ENCODE measurements at regions not wholly inside any gene's neighbourhood (a gene's known extent, or its start where the extent isn't known, plus 50 kb on each side); places are given as distances from the start of the nearest gene placed in this dataset.

DNA sequence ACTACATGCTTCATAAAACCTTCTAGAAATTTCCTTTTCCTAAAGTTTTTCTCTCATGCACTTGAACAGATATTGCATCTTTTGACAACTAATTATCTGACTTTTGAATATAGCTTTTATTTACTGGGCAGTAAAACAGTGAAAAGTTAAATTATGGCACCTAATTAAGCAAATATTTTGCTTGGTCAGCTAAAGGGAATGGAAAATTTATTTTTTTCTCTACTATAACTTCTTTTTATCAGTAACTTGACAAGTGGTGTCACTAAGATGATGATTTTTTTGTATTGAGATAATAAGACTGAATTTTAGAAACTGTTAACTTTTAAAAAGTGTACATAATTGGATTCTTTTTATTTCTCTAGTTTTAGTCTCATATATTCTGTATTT is 351.6 kb downstream of the PIK3C3 start:
- Histone ChIP-seq H3K9me3 (ENCODE audit: low read depth) (no peaks in the 10 kb centered on the region), H2AFZ (replicated peaks) (no peak overlapping the region), H3K79me2 (ENCODE audit: low read depth) (no peaks in the 10 kb centered on the region), H3K4me1 (peaks cover 12% of the 10 kb centered on the region), H4K20me1 (ENCODE audit: low read depth) (no peaks in the 10 kb centered on the region), H3K4me2 (no peak overlapping the region), H3F3A (ENCODE audit: low read depth) (no peaks in the 10 kb centered on the region), H3K27ac (no peak overlapping the region), H3K27me3 (no peaks in the 10 kb centered on the region), H3K9ac (no peak overlapping the region), H3K36me3 (no peaks in the 10 kb centered on the region), H3K4me3 (no peak overlapping the region)
- peaks cover 13% of the 10 kb centered on the region for H3K4me1 Mint-ChIP-seq
- H3K36me3 Mint-ChIP-seq = peaks cover 2% of the 10 kb centered on the region
- no peak overlapping the region for H3K27ac Mint-ChIP-seq
- DNase-seq (ENCODE audit: low spot score) = no peak
- H3K27me3 Mint-ChIP-seq (ENCODE audit: insufficient read depth, low read depth) = peaks cover 2% of the 10 kb centered on the region
- no peak overlapping the region for H3K4me3 Mint-ChIP-seq
- TF ChIP-seq EZH2phosphoT487 (IDR thresholded peaks at IDR 0.05) = no peak
- no peak for TF ChIP-seq EZH2 (IDR thresholded peaks at IDR 0.05)
- TF ChIP-seq, protein P1, sequence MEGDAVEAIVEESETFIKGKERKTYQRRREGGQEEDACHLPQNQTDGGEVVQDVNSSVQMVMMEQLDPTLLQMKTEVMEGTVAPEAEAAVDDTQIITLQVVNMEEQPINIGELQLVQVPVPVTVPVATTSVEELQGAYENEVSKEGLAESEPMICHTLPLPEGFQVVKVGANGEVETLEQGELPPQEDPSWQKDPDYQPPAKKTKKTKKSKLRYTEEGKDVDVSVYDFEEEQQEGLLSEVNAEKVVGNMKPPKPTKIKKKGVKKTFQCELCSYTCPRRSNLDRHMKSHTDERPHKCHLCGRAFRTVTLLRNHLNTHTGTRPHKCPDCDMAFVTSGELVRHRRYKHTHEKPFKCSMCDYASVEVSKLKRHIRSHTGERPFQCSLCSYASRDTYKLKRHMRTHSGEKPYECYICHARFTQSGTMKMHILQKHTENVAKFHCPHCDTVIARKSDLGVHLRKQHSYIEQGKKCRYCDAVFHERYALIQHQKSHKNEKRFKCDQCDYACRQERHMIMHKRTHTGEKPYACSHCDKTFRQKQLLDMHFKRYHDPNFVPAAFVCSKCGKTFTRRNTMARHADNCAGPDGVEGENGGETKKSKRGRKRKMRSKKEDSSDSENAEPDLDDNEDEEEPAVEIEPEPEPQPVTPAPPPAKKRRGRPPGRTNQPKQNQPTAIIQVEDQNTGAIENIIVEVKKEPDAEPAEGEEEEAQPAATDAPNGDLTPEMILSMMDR (IDR thresholded peaks at IDR 0.05) = no peak
- H3K9me3 Mint-ChIP-seq = peaks cover 15% of the 10 kb centered on the region

DNA sequence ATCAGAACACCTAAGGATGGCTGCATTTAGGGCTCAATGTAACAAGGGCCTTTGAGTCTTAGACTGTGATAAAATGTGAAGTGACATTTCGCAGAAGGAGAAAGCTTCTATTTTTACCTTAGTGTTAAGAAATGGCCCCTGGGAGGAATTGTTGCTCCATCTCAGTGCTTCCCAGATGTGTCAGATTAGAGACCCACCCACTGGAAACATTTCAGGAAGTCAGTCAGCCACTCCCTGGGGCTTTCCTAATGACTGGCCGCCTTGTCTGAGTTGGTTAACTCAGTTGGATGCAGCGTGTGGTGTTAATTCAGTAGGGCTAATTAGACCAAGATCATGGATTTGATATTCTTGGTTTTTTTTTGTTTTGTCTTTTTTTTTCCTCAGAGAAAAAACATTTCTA is 355.9 kb downstream of the PIK3C3 start:
- Histone ChIP-seq H3K27me3 (no peaks in the 10 kb centered on the region), H3K4me2 (no peak overlapping the region), H2AFZ (replicated peaks) (no peak overlapping the region), H3K9ac (no peak overlapping the region), H3K27ac (no peak overlapping the region), H4K20me1 (ENCODE audit: low read depth) (no peaks in the 10 kb centered on the region), H3F3A (ENCODE audit: low read depth) (no peaks in the 10 kb centered on the region), H3K4me3 (no peak overlapping the region), H3K79me2 (ENCODE audit: low read depth) (no peaks in the 10 kb centered on the region), H3K4me1 (peaks cover 9% of the 10 kb centered on the region), H3K9me3 (ENCODE audit: low read depth) (no peaks in the 10 kb centered on the region), H3K36me3 (no peaks in the 10 kb centered on the region)
- TF ChIP-seq EZH2phosphoT487 (IDR thresholded peaks at IDR 0.05) = no peak
- TF ChIP-seq EZH2 (IDR thresholded peaks at IDR 0.05) = no peak
- TF ChIP-seq, protein P1 (IDR thresholded peaks at IDR 0.05) = no peak
- peaks cover 11% of the 10 kb centered on the region for H3K4me1 Mint-ChIP-seq
- peaks cover 2% of the 10 kb centered on the region for H3K27me3 Mint-ChIP-seq (ENCODE audit: insufficient read depth, low read depth)
- H3K27ac Mint-ChIP-seq = no peak overlapping the region
- H3K4me3 Mint-ChIP-seq = no peak overlapping the region
- H3K9me3 Mint-ChIP-seq = peaks cover 11% of the 10 kb centered on the region
- DNase-seq (ENCODE audit: low spot score) = peak; percentile 46
- H3K36me3 Mint-ChIP-seq = peaks cover 3% of the 10 kb centered on the region

DNA sequence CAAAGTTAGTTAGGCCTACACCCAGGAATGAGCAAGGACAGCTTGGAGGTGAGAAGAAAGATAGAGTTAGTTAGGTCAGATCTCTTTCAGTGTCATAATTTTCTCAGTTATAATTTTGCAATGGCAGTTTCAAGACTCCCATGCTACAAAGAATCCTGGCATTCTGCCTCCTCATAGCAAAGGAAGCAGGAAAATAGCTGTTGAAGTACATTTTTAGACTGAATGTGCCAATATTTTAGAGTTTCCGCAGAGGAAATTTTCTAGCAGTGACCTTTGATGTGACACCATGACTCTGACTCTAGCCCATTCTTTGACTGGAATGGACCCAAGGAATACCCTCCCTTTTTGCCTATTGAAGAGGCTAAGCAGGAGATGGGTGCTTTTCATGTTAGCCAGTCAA is 371.7 kb downstream of the PIK3C3 start:
- H3K36me3 ChIP-seq = no peaks in the 10 kb centered on the region
- H3K27ac Mint-ChIP-seq = no peak overlapping the region
- H4K20me1 ChIP-seq (ENCODE audit: low read depth) = no peaks in the 10 kb centered on the region
- no peaks in the 10 kb centered on the region for H3K27me3 ChIP-seq
- peaks cover 2% of the 10 kb centered on the region for H3K27me3 Mint-ChIP-seq (ENCODE audit: insufficient read depth, low read depth)
- no peaks in the 10 kb centered on the region for H3K9me3 Mint-ChIP-seq
- no peaks in the 10 kb centered on the region for H3K4me1 ChIP-seq
- H3K4me2 ChIP-seq = no peak overlapping the region
- no peaks in the 10 kb centered on the region for H3K36me3 Mint-ChIP-seq
- H3K4me3 Mint-ChIP-seq = no peak overlapping the region
- no peak overlapping the region for H3K27ac ChIP-seq
- H3K4me1 Mint-ChIP-seq = no peaks in the 10 kb centered on the region
- no peaks in the 10 kb centered on the region for H3K79me2 ChIP-seq (ENCODE audit: low read depth)
- H3K4me3 ChIP-seq = no peak overlapping the region
- DNase-seq (ENCODE audit: low spot score) = no peak
- no peak overlapping the region for H2AFZ ChIP-seq (replicated peaks)
- H3K9ac ChIP-seq = no peak overlapping the region
- TF ChIP-seq EZH2phosphoT487 (IDR thresholded peaks at IDR 0.05) = no peak
- no peak for TF ChIP-seq EZH2 (IDR thresholded peaks at IDR 0.05)
- TF ChIP-seq, protein P1 (IDR thresholded peaks at IDR 0.05) = no peak
- H3F3A ChIP-seq (ENCODE audit: low read depth) = no peaks in the 10 kb centered on the region
- H3K9me3 ChIP-seq (ENCODE audit: low read depth) = no peaks in the 10 kb centered on the region

Measured in neural progenitor cell (in vitro differentiated cells).